Caco-2 (cell line): ENCODE measurements at regions not wholly inside any gene's neighbourhood (a gene's known extent, or its start where the extent isn't known, plus 50 kb on each side); places are given as distances from the start of the nearest gene placed in this dataset.

Experiments used
- BruUV-seq: library from RNA; stranded (reverse); fragments of 400-500 nt; replicated peaks from 2 replicates; lab custom pipeline; 2021; lab: Mats Ljungman, UMichigan
- CTCF ChIA-PET: fragments of 300-600 bp; sonication (Branson Sonifier 250); formaldehyde crosslinking; loops from one replicate; lab custom pipeline; 2022; ENCODE audit warnings: antibody characterized with exemption; lab: Charles Lee
- POLR2A ChIA-PET: fragments of 300-600 bp; sonication (Branson Sonifier 250); formaldehyde crosslinking; loops from one replicate; lab custom pipeline; 2022; ENCODE audit warnings: antibody characterized with exemption; lab: Charles Lee
- DNase-seq, 2 experiments: peaks; one replicate each; pipeline versions ENCODE4 v3.0.0 to v3.0.0-alpha.2; 2020 to 2022
- H3K27me3 ChIP-seq: replicated peaks from 2 replicates; pipeline ENCODE4 v1.6.0; 2011; ENCODE audit warnings: low read length; ENCODE audit not compliant: control insufficient read depth, insufficient read depth
- H3K36me3 ChIP-seq: 2 replicates; pipeline ENCODE4 v1.5.1; 2011; ENCODE audit warnings: low read length; ENCODE audit not compliant: control insufficient read depth, insufficient read depth
- H3K4me1 ChIP-seq: fragments of 250-450 bp; sonication (Bioruptor Pico); 2 replicates; pipeline ENCODE4 v1.5.1; 2020; ENCODE audit warnings: mild to moderate bottlenecking
- H3K4me3 ChIP-seq: 2 replicates; pipeline ENCODE4 v1.5.1; 2011; ENCODE audit warnings: low read depth, mild to moderate bottlenecking, control low read depth, low read length
- H3K9me3 ChIP-seq: fragments of 250-450 bp; sonication (Bioruptor Pico); 2 replicates; pipeline ENCODE4 v1.5.1; 2020; ENCODE audit warnings: mild to moderate bottlenecking, moderate library complexity
- H3K27ac Mint-ChIP-seq: one replicate; pipeline ENCODE4 v1.8.0; 2022; ENCODE audit warnings: mixed read lengths; ENCODE audit not compliant: unreplicated experiment
- H3K27me3 Mint-ChIP-seq: one replicate; pipeline ENCODE4 v1.8.0; 2022; ENCODE audit warnings: mixed read lengths; ENCODE audit not compliant: insufficient read depth, unreplicated experiment
- H3K36me3 Mint-ChIP-seq: one replicate; pipeline ENCODE4 v1.8.0; 2022; ENCODE audit warnings: mild to moderate bottlenecking, mixed read lengths; ENCODE audit not compliant: insufficient read depth, unreplicated experiment
- H3K4me1 Mint-ChIP-seq: one replicate; pipeline ENCODE4 v1.8.0; 2022; ENCODE audit warnings: low read depth, mixed read lengths; ENCODE audit not compliant: unreplicated experiment
- H3K4me3 Mint-ChIP-seq: one replicate; pipeline ENCODE4 v1.8.0; 2022; ENCODE audit warnings: mild to moderate bottlenecking, moderate library complexity, mixed read lengths; ENCODE audit not compliant: unreplicated experiment
- H3K9me3 Mint-ChIP-seq: one replicate; pipeline ENCODE4 v1.8.0; 2022; ENCODE audit warnings: mixed read lengths; ENCODE audit not compliant: unreplicated experiment
- CTCF ChIP-seq, 2 experiments: fragments of 200-600 bp in 1 of 2; IDR thresholded peaks; 1 replicate in 1 of 2; 2 replicates in 1 of 2; pipeline versions ENCODE4 v1.5.1 to v1.8.0; 2011 to 2022; ENCODE audit warnings: antibody characterized with exemption in 1 of 2, control low read depth in 1 of 2, inconsistent platforms in 1 of 2, low read depth in 1 of 2, low read length in 1 of 2, mild to moderate bottlenecking in 1 of 2, moderate library complexity in 1 of 2; ENCODE audit not compliant: insufficient read depth in 1 of 2, severe bottlenecking in 1 of 2, unreplicated experiment in 1 of 2
- intact Hi-C: fragments of 100-400 bp; cut with micrococcal nuclease; formaldehyde crosslinking; loops from one replicate; pipeline ENCODE4 v1.10.0; 2022; ENCODE audit not compliant: unreplicated experiment

- BruUV-seq = no TSS peak
- Histone ChIP-seq H3K4me3 (no peak overlapping the region), H3K4me1 (no peaks in the 10 kb centered on the region), H3K36me3 (no peaks in the 10 kb centered on the region), H3K9me3 (no peaks in the 10 kb centered on the region), H3K27me3 (no peaks in the 10 kb centered on the region)
- no peak for DNase-seq
- Mint-ChIP-seq H3K9me3 (no peaks in the 10 kb centered on the region), H3K27ac (no peak overlapping the region), H3K4me1 (no peaks in the 10 kb centered on the region), H3K4me3 (no peak overlapping the region), H3K27me3 (peaks cover 2% of the 10 kb centered on the region), H3K36me3 (no peaks in the 10 kb centered on the region)
- intact Hi-C loops = no loop called here
- POLR2A ChIA-PET = no interaction called here
- CTCF ChIA-PET = no interaction called here
- TF ChIP-seq CTCF (IDR thresholded peaks at IDR 0.05; ENCODE audit: insufficient read depth in 1 of 2, low read depth in 1 of 2, low read length in 1 of 2, severe bottlenecking in 1 of 2, unreplicated experiment in 1 of 2) = no peak
Measured at GRCh38 chr1:78715181-78715661, 65.6 kb downstream of the IFI44 start.

- H3K4me1 Mint-ChIP-seq = no peaks in the 10 kb centered on the region
- peaks cover 2% of the 10 kb centered on the region for H3K27me3 Mint-ChIP-seq
- no TSS peak for BruUV-seq
- ChIA-PET CTCF (no interaction called here), POLR2A (no interaction called here)
- Histone ChIP-seq H3K4me1 (no peaks in the 10 kb centered on the region), H3K4me3 (no peak overlapping the region), H3K36me3 (no peaks in the 10 kb centered on the region), H3K9me3 (no peaks in the 10 kb centered on the region), H3K27me3 (no peaks in the 10 kb centered on the region)
- H3K27ac Mint-ChIP-seq = no peak overlapping the region
- no peak for DNase-seq
- no peak for TF ChIP-seq CTCF (IDR thresholded peaks at IDR 0.05; ENCODE audit: insufficient read depth in 1 of 2, low read depth in 1 of 2, low read length in 1 of 2, severe bottlenecking in 1 of 2, unreplicated experiment in 1 of 2)
- H3K4me3 Mint-ChIP-seq = no peak overlapping the region
- no peaks in the 10 kb centered on the region for H3K36me3 Mint-ChIP-seq
- intact Hi-C loops = no loop called here
- H3K9me3 Mint-ChIP-seq = no peaks in the 10 kb centered on the region
Measured at GRCh38 chr1:78716186-78716585, 66.6 kb downstream of the IFI44 start.

GRCh38 chr1:78718566-78718965, 68.9 kb downstream of the IFI44 start:
- Mint-ChIP-seq H3K36me3 (no peaks in the 10 kb centered on the region), H3K9me3 (no peaks in the 10 kb centered on the region), H3K4me1 (no peaks in the 10 kb centered on the region), H3K4me3 (no peak overlapping the region), H3K27me3 (peaks cover 2% of the 10 kb centered on the region), H3K27ac (no peak overlapping the region)
- no peaks in the 10 kb centered on the region for H3K36me3 ChIP-seq
- CTCF ChIA-PET = no interaction called here
- no TSS peak for BruUV-seq
- no peak for DNase-seq
- TF ChIP-seq CTCF (IDR thresholded peaks at IDR 0.05; ENCODE audit: insufficient read depth in 1 of 2, low read depth in 1 of 2, low read length in 1 of 2, severe bottlenecking in 1 of 2, unreplicated experiment in 1 of 2) = no peak
- no peak overlapping the region for H3K4me3 ChIP-seq
- POLR2A ChIA-PET = no interaction called here
- H3K9me3 ChIP-seq = no peaks in the 10 kb centered on the region
- intact Hi-C loops = no loop called here
- no peaks in the 10 kb centered on the region for H3K27me3 ChIP-seq
- H3K4me1 ChIP-seq = no peaks in the 10 kb centered on the region
